HepG2 (cell line): ENCODE measurements at regions not wholly inside any gene's neighbourhood (a gene's known extent, or its start where the extent isn't known, plus 50 kb on each side); places are given as distances from the start of the nearest gene placed in this dataset.

ENCODE experiments used
- ATAC-seq: fragments of 200-7000 bp; cut with Tn5 transposase; 3 replicates; pipeline ENCODE4 v1.9.1; 2020; ENCODE audit warnings: mild to moderate bottlenecking, moderate library complexity
- BruUV-seq: library from RNA; stranded (reverse); fragments of 400-500 nt; replicated peaks from 2 replicates; lab custom pipeline; 2021; lab: Mats Ljungman, UMichigan
- CTCF ChIA-PET: fragments of 300-600 bp; formaldehyde crosslinking; extraction: SDS; loops from one replicate; lab custom pipeline; 2021; ENCODE audit warnings: low total read pairs, inconsistent platforms, low intra/inter-chr PET ratio; lab: Yijun Ruan, JAX
- POLR2A ChIA-PET: fragments of 350-600 bp; sonication (Branson Sonifier 250); formaldehyde crosslinking; loops from one replicate; lab custom pipeline; 2020; ENCODE audit warnings: antibody characterized with exemption, inconsistent platforms; lab: Yijun Ruan, JAX
- DNase-seq: peaks from one replicate; pipeline ENCODE4 v3.0.0-alpha.2; 2015; ENCODE audit warnings: low spot score
- FAIRE-seq: peaks from 3 replicates; lab custom pipeline; 2011; peaks lifted over from hg19 to GRCh38; lab: Jason Lieb, UNC
- H2AFZ ChIP-seq: one replicate; pipeline ENCODE4 v1.6.1; 2011; ENCODE audit warnings: low read length, inconsistent platforms
- H3K27ac ChIP-seq: fragments of 300-600 bp; 3 replicates; pipeline ENCODE4 v1.8.0; 2011; ENCODE audit warnings: mixed run types, mild to moderate bottlenecking, mixed read lengths, low read length, inconsistent platforms; ENCODE audit not compliant: insufficient read depth; ENCODE audit errors: extremely low read length
- H3K27me3 ChIP-seq, 2 experiments: fragments of 200-600 bp in 1 of 2; 2 replicates in 1 of 2; 3 replicates in 1 of 2; pipeline versions ENCODE4 v1.6.0 to v1.8.0; 2011; ENCODE audit warnings: low read length in 2 of 2, mild to moderate bottlenecking in 2 of 2, moderate library complexity in 2 of 2, inconsistent platforms in 1 of 2; ENCODE audit not compliant: insufficient read depth in 2 of 2, control insufficient read depth in 1 of 2
- H3K36me3 ChIP-seq, 2 experiments: fragments of 200-600 bp in 1 of 2; replicated peaks in 1 of 2; 2 replicates in 1 of 2; 3 replicates in 1 of 2; pipeline versions ENCODE4 v1.5.1 to v1.8.0; 2011; ENCODE audit warnings: low read length in 2 of 2, inconsistent platforms in 1 of 2; ENCODE audit not compliant: insufficient read depth in 2 of 2, control insufficient read depth in 1 of 2
- H3K4me1 ChIP-seq: 2 replicates; pipeline ENCODE4 v1.5.1; 2012; ENCODE audit warnings: low read length, inconsistent platforms; ENCODE audit not compliant: insufficient read depth
- H3K4me2 ChIP-seq: 2 replicates; pipeline ENCODE4 v1.6.0; 2011; ENCODE audit warnings: low read depth, low read length, inconsistent platforms
- H3K4me3 ChIP-seq, 3 experiments: fragments of 200-600 bp in 1 of 3; sonication (generic), shearing (Covaris generic) in 1 of 3; replicated peaks in 1 of 3; 2 replicates each; pipeline ENCODE4 v1.5.1; 2011 to 2016; ENCODE audit warnings: low read length in 3 of 3, inconsistent platforms in 2 of 3, low read depth in 2 of 3, mild to moderate bottlenecking in 2 of 3, control low read depth in 1 of 3, mixed read lengths in 1 of 3; ENCODE audit not compliant: insufficient read depth in 1 of 3
- H3K79me2 ChIP-seq: one replicate; pipeline ENCODE4 v1.6.1; 2011; ENCODE audit warnings: low read length, inconsistent platforms; ENCODE audit not compliant: insufficient read depth
- H3K9ac ChIP-seq: 2 replicates; pipeline ENCODE4 v1.6.0; 2011; ENCODE audit warnings: mild to moderate bottlenecking, low read depth, low read length, inconsistent platforms; ENCODE audit not compliant: insufficient read depth
- H3K9me3 ChIP-seq: 2 replicates; pipeline ENCODE4 v1.5.1; 2012; ENCODE audit warnings: mild to moderate bottlenecking, low read length
- H4K20me1 ChIP-seq: 2 replicates; pipeline ENCODE4 v1.6.0; 2011; ENCODE audit warnings: inconsistent platforms, mild to moderate bottlenecking, low read length, moderate library complexity; ENCODE audit not compliant: insufficient read depth
- AKAP8 ChIP-seq: sonication (generic); formaldehyde crosslinking; IDR thresholded peaks from 2 replicates; pipeline ENCODE4 v1.5.1; 2020; ENCODE audit warnings: mild to moderate bottlenecking, missing genetic modification reagents
- ATAD3A ChIP-seq: sonication (generic); formaldehyde crosslinking; IDR thresholded peaks from 2 replicates; pipeline ENCODE4 v1.4.0; 2020; ENCODE audit warnings: missing genetic modification reagents
- DMAP1 ChIP-seq: IDR thresholded peaks from 2 replicates; pipeline ENCODE4 v1.6.1; 2016
- HMGXB4 ChIP-seq, 2 experiments: sonication (generic) in 1 of 2; formaldehyde crosslinking in 1 of 2; IDR thresholded peaks; 2 replicates each; pipeline versions ENCODE4 v1.4.0 to v1.6.1; 2018 to 2020; ENCODE audit warnings: missing genetic modification reagents in 2 of 2, borderline replicate concordance in 1 of 2, low read depth in 1 of 2, mild to moderate bottlenecking in 1 of 2, missing biosample characterization in 1 of 2
- IRF9 ChIP-seq: sonication (generic); formaldehyde crosslinking; IDR thresholded peaks from 2 replicates; pipeline ENCODE4 v1.8.0; 2022; ENCODE audit warnings: missing genetic modification reagents, mild to moderate bottlenecking, borderline replicate concordance
- PRPF4 ChIP-seq: fragments of 200-400 bp; formaldehyde crosslinking; IDR thresholded peaks from 2 replicates; pipeline ENCODE4 v1.6.1; 2016; ENCODE audit warnings: low read length, low read depth; ENCODE audit not compliant: poor library complexity, severe bottlenecking
- SMC3 ChIP-seq: IDR thresholded peaks from 2 replicates; pipeline ENCODE4 v1.6.1; 2011; ENCODE audit warnings: low read length, improper control_type of control experiment
- XBP1 ChIP-seq: sonication (generic); formaldehyde crosslinking; IDR thresholded peaks from 2 replicates; pipeline ENCODE4 v1.5.0; 2020; ENCODE audit warnings: missing genetic modification reagents
- ZBTB37 ChIP-seq: sonication (generic); formaldehyde crosslinking; IDR thresholded peaks from 2 replicates; pipeline ENCODE4 v1.4.0; 2020; ENCODE audit warnings: mild to moderate bottlenecking, missing genetic modification reagents
- ZMAT5 ChIP-seq: sonication (generic); formaldehyde crosslinking; IDR thresholded peaks from 2 replicates; pipeline ENCODE4 v1.5.0; 2020; ENCODE audit warnings: mild to moderate bottlenecking, low read depth, missing genetic modification reagents, borderline replicate concordance
- ZMYM4 ChIP-seq: sonication (generic); formaldehyde crosslinking; IDR thresholded peaks from 2 replicates; pipeline ENCODE4 v1.8.1; 2023; ENCODE audit warnings: mild to moderate bottlenecking, missing genetic modification reagents
- ZNF503 ChIP-seq: sonication (generic); formaldehyde crosslinking; IDR thresholded peaks from 2 replicates; pipeline ENCODE4 v1.4.0; 2020; ENCODE audit warnings: missing genetic modification reagents
- ZNF546 ChIP-seq: sonication (generic); formaldehyde crosslinking; conservative IDR thresholded peaks from 2 replicates; pipeline ENCODE4 v1.8.1; 2023; ENCODE audit warnings: mild to moderate bottlenecking, missing genetic modification reagents
- WGBS: methylation state at CpG from one replicate; pipeline ENCODE4 v1.1.6; 2017; ENCODE audit warnings: low lambda C conversion rate; 5-methylcytosine and 5-hydroxymethylcytosine counted together
- in situ Hi-C: cut with HindIII; loops from 2 replicates; pipeline ENCODE4 v1.10.0; 2017; ENCODE audit warnings: low pct_unique_long_range_greater_than_20kb; ENCODE audit not compliant: extremely low pct_ligation_motif_present
- intact Hi-C: fragments of 100-400 bp; cut with micrococcal nuclease; formaldehyde crosslinking; loops from one replicate; pipeline ENCODE4 v1.10.0; 2022; ENCODE audit not compliant: unreplicated experiment
- TF ChIP-seq, protein P1 (sequence below): sonication (generic); formaldehyde crosslinking; conservative IDR thresholded peaks from 2 replicates; pipeline ENCODE4 v1.4.0; 2020; ENCODE audit warnings: missing genetic modification reagents

GRCh38 chr3:150062492-150062891 is 91.8 kb upstream of the PFN2 start:
- no peak overlapping the region for H3K27ac ChIP-seq
- no peak for TF ChIP-seq DMAP1 (CRISPR knock-in tag)
- no peak for TF ChIP-seq ZMAT5
- TF ChIP-seq ZNF546 (CRISPR knock-in tag), result no peak
- TF ChIP-seq ZMYM4, result no peak
- no peak for TF ChIP-seq PRPF4
- TF ChIP-seq, protein P1, sequence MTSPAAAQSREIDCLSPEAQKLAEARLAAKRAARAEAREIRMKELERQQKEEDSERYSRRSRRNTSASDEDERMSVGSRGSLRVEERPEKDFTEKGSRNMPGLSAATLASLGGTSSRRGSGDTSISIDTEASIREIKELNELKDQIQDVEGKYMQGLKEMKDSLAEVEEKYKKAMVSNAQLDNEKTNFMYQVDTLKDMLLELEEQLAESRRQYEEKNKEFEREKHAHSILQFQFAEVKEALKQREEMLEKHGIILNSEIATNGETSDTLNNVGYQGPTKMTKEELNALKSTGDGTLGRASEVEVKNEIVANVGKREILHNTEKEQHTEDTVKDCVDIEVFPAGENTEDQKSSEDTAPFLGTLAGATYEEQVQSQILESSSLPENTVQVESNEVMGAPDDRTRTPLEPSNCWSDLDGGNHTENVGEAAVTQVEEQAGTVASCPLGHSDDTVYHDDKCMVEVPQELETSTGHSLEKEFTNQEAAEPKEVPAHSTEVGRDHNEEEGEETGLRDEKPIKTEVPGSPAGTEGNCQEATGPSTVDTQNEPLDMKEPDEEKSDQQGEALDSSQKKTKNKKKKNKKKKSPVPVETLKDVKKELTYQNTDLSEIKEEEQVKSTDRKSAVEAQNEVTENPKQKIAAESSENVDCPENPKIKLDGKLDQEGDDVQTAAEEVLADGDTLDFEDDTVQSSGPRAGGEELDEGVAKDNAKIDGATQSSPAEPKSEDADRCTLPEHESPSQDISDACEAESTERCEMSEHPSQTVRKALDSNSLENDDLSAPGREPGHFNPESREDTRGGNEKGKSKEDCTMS, result no peak
- TF ChIP-seq SMC3, result no peak
- TF ChIP-seq ZNF503, result no peak
- no peak for TF ChIP-seq HMGXB4 (CRISPR knock-in tag; IDR thresholded peaks at IDR 0.05; ENCODE audit: borderline replicate concordance in 1 of 2, low read depth in 1 of 2)
- TF ChIP-seq AKAP8, result no peak
- TF ChIP-seq IRF9 (CRISPR knock-in tag), result no peak
- TF ChIP-seq ZBTB37 (CRISPR knock-in tag), result no peak
- no peak for TF ChIP-seq XBP1 (CRISPR knock-in tag)
- no peak for TF ChIP-seq ATAD3A

More at GRCh38 chr3:150062492-150062891, 91.8 kb upstream of the PFN2 start:
- no peaks in the 10 kb centered on the region for H3K9me3 ChIP-seq
- in situ Hi-C loops (no loop called here), intact Hi-C loops (no loop called here)
- FAIRE-seq, result no peak
- H3K4me3 ChIP-seq, result no peak overlapping the region
- DNase-seq, result no peak
- H3K79me2 ChIP-seq, result no peaks in the 10 kb centered on the region
- no peak overlapping the region for H3K9ac ChIP-seq
- no peaks in the 10 kb centered on the region for H4K20me1 ChIP-seq
- H3K4me1 ChIP-seq, result no peaks in the 10 kb centered on the region
- ChIA-PET POLR2A (no interaction called here), CTCF (no interaction called here)
- no peaks in the 10 kb centered on the region for H3K36me3 ChIP-seq
- peak overlapping the region; percentile 22 for H3K4me2 ChIP-seq
- no peak overlapping the region for H2AFZ ChIP-seq
- WGBS, result 2% methylated on average over 6 of the region's 6 CpGs
- H3K27me3 ChIP-seq, result peaks cover 0 to 7% of the 10 kb centered on the region in 2 experiments; a peak in 1 of 5 replicates
- peak; percentile 77 for ATAC-seq
- BruUV-seq, result no TSS peak
